SK-N-SH (cell line): ENCODE measurements at regions not wholly inside any gene's neighbourhood (a gene's known extent, or its start where the extent isn't known, plus 50 kb on each side); places are given as distances from the start of the nearest gene placed in this dataset.

Source experiments
- EZH2phosphoT487 ChIP-seq: fragments of 200-600 bp; sonication (generic); IDR thresholded peaks from 2 replicates; pipeline ENCODE4 v1.6.1; 2017; ENCODE audit warnings: low read depth, mixed run types, mild to moderate bottlenecking, antibody characterized with exemption, moderate library complexity, borderline replicate concordance
- FOXJ3 ChIP-seq: sonication (generic); formaldehyde crosslinking; IDR thresholded peaks from 2 replicates; pipeline ENCODE4 v1.5.1; 2020; ENCODE audit warnings: mild to moderate bottlenecking, missing genetic modification reagents
- NFIC ChIP-seq: IDR thresholded peaks from 2 replicates; pipeline ENCODE4 v1.4.0; 2012; ENCODE audit warnings: borderline replicate concordance
- POLR2AphosphoS5 ChIP-seq: IDR thresholded peaks from 2 replicates; pipeline ENCODE4 v1.6.1; 2012; ENCODE audit warnings: low read depth, low read length
- RCOR1 ChIP-seq: fragments of 150-350 bp; IDR thresholded peaks from 2 replicates; pipeline ENCODE4 v1.6.1; 2017; ENCODE audit warnings: antibody characterized with exemption, low read length
- TAF1 ChIP-seq: IDR thresholded peaks from 2 replicates; pipeline ENCODE4 v1.6.1; 2012; ENCODE audit warnings: low read depth, mild to moderate bottlenecking, low read length, moderate library complexity, borderline replicate concordance
- TCF12 ChIP-seq: IDR thresholded peaks from 2 replicates; pipeline ENCODE4 v1.4.0; 2012
- TEAD4 ChIP-seq: IDR thresholded peaks from 2 replicates; pipeline ENCODE4 v1.4.0; 2012; ENCODE audit warnings: mild to moderate bottlenecking, borderline replicate concordance; ENCODE audit not compliant: insufficient read depth
- TF ChIP-seq, protein P1 (sequence below): IDR thresholded peaks from 2 replicates; pipeline ENCODE4 v1.4.0; 2012; ENCODE audit warnings: low read depth, borderline replicate concordance
- TF ChIP-seq, protein P2 (sequence below): fragments of 200-600 bp; sonication (generic); IDR thresholded peaks from 2 replicates; pipeline ENCODE4 v1.6.1; 2017; ENCODE audit warnings: antibody characterized with exemption, mild to moderate bottlenecking, moderate library complexity
- TF ChIP-seq, protein P3 (sequence below): fragments of 150-350 bp; IDR thresholded peaks from 2 replicates; pipeline ENCODE4 v1.6.1; 2017; ENCODE audit warnings: antibody characterized with exemption, low read length, low read depth, borderline replicate concordance
- TF ChIP-seq, protein P4 (sequence below): IDR thresholded peaks from 2 replicates; pipeline ENCODE4 v1.4.0; 2012; ENCODE audit warnings: low read depth

DNA sequence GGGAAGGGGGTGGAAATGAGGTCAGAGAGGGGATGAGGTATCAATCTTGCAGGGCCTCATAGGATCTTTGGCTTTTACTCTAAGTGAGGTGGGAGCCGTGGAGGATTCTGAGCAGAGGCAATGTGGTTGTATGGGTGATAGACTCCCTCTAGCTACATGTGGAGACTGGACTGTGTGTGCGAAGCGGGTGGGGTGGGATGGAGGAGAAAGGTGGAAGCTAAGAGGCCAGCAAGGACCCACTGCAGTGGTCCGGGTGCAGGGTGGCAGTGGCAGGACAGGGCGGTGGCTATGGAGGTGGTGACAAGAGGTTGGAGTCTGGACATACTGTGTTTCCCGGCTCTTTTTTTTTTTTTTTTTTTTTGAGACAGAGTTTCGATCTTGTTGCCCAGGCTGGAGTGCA lies 62.4 kb upstream of the PTPN1 start:
- TF ChIP-seq TCF12 = no peak
- TF ChIP-seq POLR2AphosphoS5 = no peak
- TF ChIP-seq, protein P1, sequence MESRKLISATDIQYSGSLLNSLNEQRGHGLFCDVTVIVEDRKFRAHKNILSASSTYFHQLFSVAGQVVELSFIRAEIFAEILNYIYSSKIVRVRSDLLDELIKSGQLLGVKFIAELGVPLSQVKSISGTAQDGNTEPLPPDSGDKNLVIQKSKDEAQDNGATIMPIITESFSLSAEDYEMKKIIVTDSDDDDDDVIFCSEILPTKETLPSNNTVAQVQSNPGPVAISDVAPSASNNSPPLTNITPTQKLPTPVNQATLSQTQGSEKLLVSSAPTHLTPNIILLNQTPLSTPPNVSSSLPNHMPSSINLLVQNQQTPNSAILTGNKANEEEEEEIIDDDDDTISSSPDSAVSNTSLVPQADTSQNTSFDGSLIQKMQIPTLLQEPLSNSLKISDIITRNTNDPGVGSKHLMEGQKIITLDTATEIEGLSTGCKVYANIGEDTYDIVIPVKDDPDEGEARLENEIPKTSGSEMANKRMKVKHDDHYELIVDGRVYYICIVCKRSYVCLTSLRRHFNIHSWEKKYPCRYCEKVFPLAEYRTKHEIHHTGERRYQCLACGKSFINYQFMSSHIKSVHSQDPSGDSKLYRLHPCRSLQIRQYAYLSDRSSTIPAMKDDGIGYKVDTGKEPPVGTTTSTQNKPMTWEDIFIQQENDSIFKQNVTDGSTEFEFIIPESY = no peak
- TF ChIP-seq, protein P2, sequence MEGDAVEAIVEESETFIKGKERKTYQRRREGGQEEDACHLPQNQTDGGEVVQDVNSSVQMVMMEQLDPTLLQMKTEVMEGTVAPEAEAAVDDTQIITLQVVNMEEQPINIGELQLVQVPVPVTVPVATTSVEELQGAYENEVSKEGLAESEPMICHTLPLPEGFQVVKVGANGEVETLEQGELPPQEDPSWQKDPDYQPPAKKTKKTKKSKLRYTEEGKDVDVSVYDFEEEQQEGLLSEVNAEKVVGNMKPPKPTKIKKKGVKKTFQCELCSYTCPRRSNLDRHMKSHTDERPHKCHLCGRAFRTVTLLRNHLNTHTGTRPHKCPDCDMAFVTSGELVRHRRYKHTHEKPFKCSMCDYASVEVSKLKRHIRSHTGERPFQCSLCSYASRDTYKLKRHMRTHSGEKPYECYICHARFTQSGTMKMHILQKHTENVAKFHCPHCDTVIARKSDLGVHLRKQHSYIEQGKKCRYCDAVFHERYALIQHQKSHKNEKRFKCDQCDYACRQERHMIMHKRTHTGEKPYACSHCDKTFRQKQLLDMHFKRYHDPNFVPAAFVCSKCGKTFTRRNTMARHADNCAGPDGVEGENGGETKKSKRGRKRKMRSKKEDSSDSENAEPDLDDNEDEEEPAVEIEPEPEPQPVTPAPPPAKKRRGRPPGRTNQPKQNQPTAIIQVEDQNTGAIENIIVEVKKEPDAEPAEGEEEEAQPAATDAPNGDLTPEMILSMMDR = no peak
- TF ChIP-seq TAF1 = no peak
- no peak for TF ChIP-seq TEAD4
- TF ChIP-seq, protein P3, sequence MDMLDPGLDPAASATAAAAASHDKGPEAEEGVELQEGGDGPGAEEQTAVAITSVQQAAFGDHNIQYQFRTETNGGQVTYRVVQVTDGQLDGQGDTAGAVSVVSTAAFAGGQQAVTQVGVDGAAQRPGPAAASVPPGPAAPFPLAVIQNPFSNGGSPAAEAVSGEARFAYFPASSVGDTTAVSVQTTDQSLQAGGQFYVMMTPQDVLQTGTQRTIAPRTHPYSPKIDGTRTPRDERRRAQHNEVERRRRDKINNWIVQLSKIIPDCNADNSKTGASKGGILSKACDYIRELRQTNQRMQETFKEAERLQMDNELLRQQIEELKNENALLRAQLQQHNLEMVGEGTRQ = no peak
- TF ChIP-seq, protein P4, sequence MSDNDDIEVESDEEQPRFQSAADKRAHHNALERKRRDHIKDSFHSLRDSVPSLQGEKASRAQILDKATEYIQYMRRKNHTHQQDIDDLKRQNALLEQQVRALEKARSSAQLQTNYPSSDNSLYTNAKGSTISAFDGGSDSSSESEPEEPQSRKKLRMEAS = no peak
- TF ChIP-seq EZH2phosphoT487 = no peak
- no peak for TF ChIP-seq NFIC
- no peak for TF ChIP-seq RCOR1
- TF ChIP-seq FOXJ3 (CRISPR knock-in tag) = no peak
